ENCODE measurements at regions not wholly inside any gene's neighbourhood (a gene's known extent, or its start where the extent isn't known, plus 50 kb on each side); places are given as distances from the start of the nearest gene placed in this dataset.

DNA sequence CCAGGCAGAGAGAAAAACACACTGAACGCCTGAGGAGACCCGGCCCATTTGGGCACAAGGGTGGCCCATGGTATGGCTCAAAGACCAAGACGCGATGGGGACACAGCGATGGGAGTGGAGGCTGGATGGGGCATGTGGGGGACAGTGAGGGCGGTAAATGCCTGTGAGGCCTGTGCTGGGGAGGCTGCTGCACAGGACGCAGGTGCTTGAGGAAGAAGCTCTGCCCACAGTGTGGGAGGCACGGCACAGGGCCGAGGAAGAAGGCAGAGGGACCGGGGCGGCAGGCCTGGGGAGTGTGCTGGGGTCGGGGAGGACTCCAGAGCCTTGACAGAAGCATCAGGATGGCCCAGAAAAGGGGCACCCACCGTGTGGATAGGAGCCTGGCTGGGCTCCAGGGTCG is 75.9 kb upstream of the WNT11 start:
- Histone ChIP-seq H3K27me3 (ENCODE audit: insufficient read depth, low read length) (no peaks in the 10 kb centered on the region), H3K4me1 (ENCODE audit: insufficient read depth, low read length) (no peaks in the 10 kb centered on the region), H4K20me1 (ENCODE audit: insufficient read depth, low read length) (no peaks in the 10 kb centered on the region), H3K4me2 (ENCODE audit: low read length) (no peak overlapping the region), H3K36me3 (ENCODE audit: insufficient read depth, low read length) (no peaks in the 10 kb centered on the region), H3K9ac (ENCODE audit: low read length) (no peak overlapping the region), H3K9me3 (ENCODE audit: insufficient read depth, low read depth, low read length) (no peaks in the 10 kb centered on the region), H3K27ac (ENCODE audit: low read depth, low read length) (no peak overlapping the region), H2AFZ (ENCODE audit: low read depth, low read length) (no peak overlapping the region), H3K4me3 (ENCODE audit: insufficient read depth, low read depth, low read length) (no peak overlapping the region), H3K79me2 (ENCODE audit: insufficient read depth, low read length) (no peaks in the 10 kb centered on the region)
- TF ChIP-seq EZH2 (IDR thresholded peaks at IDR 0.05; ENCODE audit: insufficient read depth, low read length): no peak
- TF ChIP-seq CTCF (IDR thresholded peaks at IDR 0.05; ENCODE audit: insufficient read depth, low read depth, low read length): no peak
- FAIRE-seq (no peak), DNase-seq (ENCODE audit: low read depth) (no peak)
- no peaks in the 10 kb centered on the region for H3K36me3 Mint-ChIP-seq (ENCODE audit: low read depth, unreplicated experiment)
- no peak overlapping the region for H3K27ac Mint-ChIP-seq (ENCODE audit: unreplicated experiment)
- no peaks in the 10 kb centered on the region for H3K4me1 Mint-ChIP-seq (ENCODE audit: low read depth, unreplicated experiment)
- H3K9me3 Mint-ChIP-seq (ENCODE audit: unreplicated experiment): no peaks in the 10 kb centered on the region
- H3K4me3 Mint-ChIP-seq (ENCODE audit: unreplicated experiment): no peak overlapping the region
- peaks cover 48% of the 10 kb centered on the region for H3K27me3 Mint-ChIP-seq (ENCODE audit: low read depth, unreplicated experiment)

- Mint-ChIP-seq H3K36me3 (ENCODE audit: low read depth, unreplicated experiment) (no peaks in the 10 kb centered on the region), H3K27me3 (ENCODE audit: low read depth, unreplicated experiment) (peaks cover 45% of the 10 kb centered on the region), H3K9me3 (ENCODE audit: unreplicated experiment) (no peaks in the 10 kb centered on the region), H3K4me3 (ENCODE audit: unreplicated experiment) (no peak overlapping the region), H3K4me1 (ENCODE audit: low read depth, unreplicated experiment) (no peaks in the 10 kb centered on the region), H3K27ac (ENCODE audit: unreplicated experiment) (no peak overlapping the region)
- TF ChIP-seq CTCF (IDR thresholded peaks at IDR 0.05; ENCODE audit: insufficient read depth, low read depth, low read length): no peak
- no peak for TF ChIP-seq EZH2 (IDR thresholded peaks at IDR 0.05; ENCODE audit: insufficient read depth, low read length)
- Histone ChIP-seq H2AFZ (ENCODE audit: low read depth, low read length) (no peak overlapping the region), H3K4me2 (ENCODE audit: low read length) (no peak overlapping the region), H3K9ac (ENCODE audit: low read length) (no peak overlapping the region), H3K9me3 (ENCODE audit: insufficient read depth, low read depth, low read length) (no peaks in the 10 kb centered on the region), H4K20me1 (ENCODE audit: insufficient read depth, low read length) (no peaks in the 10 kb centered on the region), H3K27ac (ENCODE audit: low read depth, low read length) (no peak overlapping the region), H3K27me3 (ENCODE audit: insufficient read depth, low read length) (no peaks in the 10 kb centered on the region), H3K79me2 (ENCODE audit: insufficient read depth, low read length) (no peaks in the 10 kb centered on the region), H3K4me3 (ENCODE audit: insufficient read depth, low read depth, low read length) (no peak overlapping the region), H3K4me1 (ENCODE audit: insufficient read depth, low read length) (no peaks in the 10 kb centered on the region), H3K36me3 (ENCODE audit: insufficient read depth, low read length) (no peaks in the 10 kb centered on the region)
- FAIRE-seq (no peak), DNase-seq (ENCODE audit: low read depth) (no peak)
Measured at GRCh38 chr11:76281558-76281906, 75.2 kb upstream of the WNT11 start.

DNA sequence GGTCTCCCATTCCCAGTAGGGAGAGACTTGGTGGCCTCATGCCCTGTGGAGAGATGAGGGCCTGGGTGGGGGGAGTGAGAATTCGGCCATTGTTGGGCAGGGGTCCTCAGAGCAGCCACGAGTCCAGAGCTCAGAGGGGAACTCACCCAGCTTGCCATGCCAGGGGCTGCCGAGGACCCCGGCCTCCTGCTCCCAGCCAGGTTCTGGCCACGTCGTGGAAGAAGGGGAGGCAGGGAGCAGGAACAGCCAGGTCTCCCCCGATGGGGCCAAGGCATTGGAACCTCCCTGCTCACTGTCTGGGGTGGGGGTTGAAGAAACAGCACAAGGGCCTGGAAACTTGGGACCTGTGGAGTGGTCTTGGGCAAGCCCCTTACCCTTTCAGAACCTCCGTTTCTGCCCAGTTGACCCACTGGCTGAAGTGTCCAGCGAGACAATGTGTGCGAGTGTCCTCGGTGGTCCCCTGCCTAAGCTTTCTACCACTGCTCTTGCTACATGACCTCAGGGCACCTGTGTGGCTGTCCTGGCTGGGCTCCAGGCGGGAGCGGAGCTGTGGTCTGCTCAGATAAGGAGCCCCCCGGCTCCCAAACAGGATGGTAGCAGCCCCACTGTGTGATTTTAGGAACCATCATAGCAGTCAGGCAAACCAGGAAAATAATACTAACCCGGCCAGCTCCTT is 74.7 kb upstream of the WNT11 start:
- Histone ChIP-seq H4K20me1 (ENCODE audit: insufficient read depth, low read length) (no peaks in the 10 kb centered on the region), H3K9ac (ENCODE audit: low read length) (no peak overlapping the region), H3K4me2 (ENCODE audit: low read length) (no peak overlapping the region), H3K27me3 (ENCODE audit: insufficient read depth, low read length) (no peaks in the 10 kb centered on the region), H3K27ac (ENCODE audit: low read depth, low read length) (no peak overlapping the region), H3K4me3 (ENCODE audit: insufficient read depth, low read depth, low read length) (no peak overlapping the region), H3K9me3 (ENCODE audit: insufficient read depth, low read depth, low read length) (no peaks in the 10 kb centered on the region), H3K79me2 (ENCODE audit: insufficient read depth, low read length) (no peaks in the 10 kb centered on the region), H3K4me1 (ENCODE audit: insufficient read depth, low read length) (no peaks in the 10 kb centered on the region), H2AFZ (ENCODE audit: low read depth, low read length) (no peak overlapping the region), H3K36me3 (ENCODE audit: insufficient read depth, low read length) (no peaks in the 10 kb centered on the region)
- Mint-ChIP-seq H3K4me3 (ENCODE audit: unreplicated experiment) (no peak overlapping the region), H3K4me1 (ENCODE audit: low read depth, unreplicated experiment) (no peaks in the 10 kb centered on the region), H3K27me3 (ENCODE audit: low read depth, unreplicated experiment) (peaks cover 45% of the 10 kb centered on the region), H3K27ac (ENCODE audit: unreplicated experiment) (no peak overlapping the region), H3K9me3 (ENCODE audit: unreplicated experiment) (no peaks in the 10 kb centered on the region), H3K36me3 (ENCODE audit: low read depth, unreplicated experiment) (no peaks in the 10 kb centered on the region)
- FAIRE-seq (no peak), DNase-seq (ENCODE audit: low read depth) (no peak)
- TF ChIP-seq EZH2 (IDR thresholded peaks at IDR 0.05; ENCODE audit: insufficient read depth, low read length) (no peak), CTCF (IDR thresholded peaks at IDR 0.05; ENCODE audit: insufficient read depth, low read depth, low read length) (no peak)
